Fibroblast of lung (primary cell): ENCODE measurements at regions not wholly inside any gene's neighbourhood (a gene's known extent, or its start where the extent isn't known, plus 50 kb on each side); places are given as distances from the start of the nearest gene placed in this dataset.

ENCODE experiments used
- EZH2 ChIP-seq: IDR thresholded peaks from 2 replicates; pipeline ENCODE4 v1.5.1; 2012; ENCODE audit warnings: low read length, control low read depth, mild to moderate bottlenecking; ENCODE audit errors: missing control alignments
- TF ChIP-seq, protein P1 (sequence below), 2 donors: IDR thresholded peaks in 1 of 2; conservative IDR thresholded peaks in 1 of 2; 1 replicate in 1 of 2; 2 replicates in 1 of 2; pipeline ENCODE4 v1.5.1; 2011 to 2012; ENCODE audit warnings: low read length in 2 of 2, control low read depth in 1 of 2, inconsistent platforms in 1 of 2, low read depth in 1 of 2, mild to moderate bottlenecking in 1 of 2

DNA sequence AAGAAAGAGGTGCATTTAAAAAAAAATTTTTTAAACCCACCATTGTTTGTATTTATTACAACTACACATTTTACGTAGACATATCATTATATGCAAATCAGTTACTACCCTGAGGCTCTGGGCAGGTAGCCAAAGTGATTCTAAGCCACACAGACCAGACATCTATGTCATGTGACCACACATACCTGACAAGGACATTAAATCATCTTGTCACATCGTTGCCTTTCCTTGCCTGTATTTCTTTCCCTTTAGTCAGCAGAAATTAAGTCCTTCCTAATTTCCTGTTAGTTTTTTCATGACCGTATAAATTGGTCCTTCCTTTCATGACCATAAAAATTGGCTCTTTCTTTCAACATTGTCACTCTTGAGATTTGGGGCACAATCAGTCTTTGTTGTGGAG, 134.2 kb upstream of the MARCHF11 start:
- TF ChIP-seq, protein P1, sequence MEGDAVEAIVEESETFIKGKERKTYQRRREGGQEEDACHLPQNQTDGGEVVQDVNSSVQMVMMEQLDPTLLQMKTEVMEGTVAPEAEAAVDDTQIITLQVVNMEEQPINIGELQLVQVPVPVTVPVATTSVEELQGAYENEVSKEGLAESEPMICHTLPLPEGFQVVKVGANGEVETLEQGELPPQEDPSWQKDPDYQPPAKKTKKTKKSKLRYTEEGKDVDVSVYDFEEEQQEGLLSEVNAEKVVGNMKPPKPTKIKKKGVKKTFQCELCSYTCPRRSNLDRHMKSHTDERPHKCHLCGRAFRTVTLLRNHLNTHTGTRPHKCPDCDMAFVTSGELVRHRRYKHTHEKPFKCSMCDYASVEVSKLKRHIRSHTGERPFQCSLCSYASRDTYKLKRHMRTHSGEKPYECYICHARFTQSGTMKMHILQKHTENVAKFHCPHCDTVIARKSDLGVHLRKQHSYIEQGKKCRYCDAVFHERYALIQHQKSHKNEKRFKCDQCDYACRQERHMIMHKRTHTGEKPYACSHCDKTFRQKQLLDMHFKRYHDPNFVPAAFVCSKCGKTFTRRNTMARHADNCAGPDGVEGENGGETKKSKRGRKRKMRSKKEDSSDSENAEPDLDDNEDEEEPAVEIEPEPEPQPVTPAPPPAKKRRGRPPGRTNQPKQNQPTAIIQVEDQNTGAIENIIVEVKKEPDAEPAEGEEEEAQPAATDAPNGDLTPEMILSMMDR (conservative IDR thresholded peaks at IDR 0.05 in 1 of 2, IDR thresholded peaks at IDR 0.05 in 1 of 2; ENCODE audit: low read depth in 1 of 2, low read length in 2 of 2) = no peak
- TF ChIP-seq EZH2 = no peak
